ENCODE measurements at regions not wholly inside any gene's neighbourhood (a gene's known extent, or its start where the extent isn't known, plus 50 kb on each side); places are given as distances from the start of the nearest gene placed in this dataset.
"Not testable (repeated sequence)": the region's sequence is repeated elsewhere in the genome, so short reads cannot be mapped to it uniquely, and the experiment has no call there.

GRCh38 chr7:49669692-49670260 is 103.7 kb upstream of the VWC2 start:
- no peak for DNase-seq (ENCODE audit: low spot score)

GRCh38 chr7:49670991-49671390 is 102.4 kb upstream of the VWC2 start:
- DNase-seq (ENCODE audit: low spot score) = no peak

DNA sequence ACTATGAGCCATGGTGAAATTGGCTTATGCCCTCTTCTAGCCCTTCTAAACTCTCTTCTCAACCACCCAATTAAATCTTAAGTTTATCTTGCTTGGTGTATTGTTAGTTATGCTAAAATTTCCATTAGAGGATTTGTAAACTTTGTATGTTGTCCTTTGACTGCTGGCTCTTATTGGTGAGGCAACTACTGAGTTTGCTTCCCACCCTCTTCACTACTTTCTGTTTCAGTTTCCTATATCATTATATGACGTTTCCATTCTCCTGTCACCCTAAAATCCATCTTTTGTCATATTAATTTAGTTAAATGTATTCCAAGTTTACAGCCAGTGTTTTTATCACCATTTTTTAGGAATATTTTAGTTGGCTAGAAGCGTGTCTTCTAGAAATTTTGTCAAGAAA is 80.9 kb upstream of the VWC2 start:
- DNase-seq (ENCODE audit: low spot score) = peak; percentile 25

GRCh38 chr7:49695971-49696370 is 77.5 kb upstream of the VWC2 start:
- DNase-seq (ENCODE audit: low spot score) = no peak

- DNase-seq (ENCODE audit: low spot score) = no peak
These were observed 72.6 kb upstream of the VWC2 start for GRCh38 chr7:49700841-49701240.

- DNase-seq (ENCODE audit: low spot score) = no peak
These were observed 71.3 kb upstream of the VWC2 start for GRCh38 chr7:49702099-49702498.

DNA sequence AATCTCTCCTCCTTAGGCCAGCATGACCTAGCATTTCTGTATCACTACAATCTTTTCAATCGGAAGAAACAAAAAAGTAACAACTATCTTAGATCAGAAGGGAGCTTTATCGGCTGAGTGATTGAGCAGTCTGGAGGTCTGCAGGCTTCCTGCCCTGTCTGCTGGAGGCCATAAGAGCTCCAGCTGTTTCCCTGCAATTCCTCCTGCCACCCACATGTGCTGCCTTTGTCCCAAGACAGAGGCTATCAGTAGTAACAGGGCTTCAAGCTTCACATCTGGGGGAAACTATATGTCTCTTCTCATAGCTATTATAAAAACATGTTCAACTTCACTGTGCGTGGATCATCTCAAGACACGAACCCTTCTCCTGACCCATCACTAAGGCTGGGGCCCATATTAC is 70.1 kb upstream of the VWC2 start:
- no peak for DNase-seq (ENCODE audit: low spot score)

DNA sequence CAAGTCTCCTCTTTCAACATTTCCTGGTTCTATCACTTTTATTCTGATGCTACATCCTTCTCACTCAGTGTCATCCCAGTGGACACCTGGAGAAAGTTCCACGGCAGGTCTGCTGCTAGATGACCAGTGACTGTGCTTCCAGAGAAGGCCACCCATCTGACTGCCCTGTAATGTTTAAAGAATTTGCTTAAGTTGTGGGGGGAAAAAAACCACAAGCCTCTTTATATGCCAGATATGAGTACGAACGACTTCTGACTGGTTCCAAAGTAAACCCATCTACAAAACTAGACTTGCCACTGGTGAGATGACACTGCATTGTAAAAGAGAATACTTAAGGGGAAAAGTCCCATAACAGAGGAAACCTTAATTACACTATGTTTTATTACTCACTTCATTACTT is 69.6 kb upstream of the VWC2 start:
- no peak for DNase-seq (ENCODE audit: low spot score)

GRCh38 chr7:49706106-49706505 is 67.3 kb upstream of the VWC2 start:
- no peak for DNase-seq (ENCODE audit: low spot score)

DNA sequence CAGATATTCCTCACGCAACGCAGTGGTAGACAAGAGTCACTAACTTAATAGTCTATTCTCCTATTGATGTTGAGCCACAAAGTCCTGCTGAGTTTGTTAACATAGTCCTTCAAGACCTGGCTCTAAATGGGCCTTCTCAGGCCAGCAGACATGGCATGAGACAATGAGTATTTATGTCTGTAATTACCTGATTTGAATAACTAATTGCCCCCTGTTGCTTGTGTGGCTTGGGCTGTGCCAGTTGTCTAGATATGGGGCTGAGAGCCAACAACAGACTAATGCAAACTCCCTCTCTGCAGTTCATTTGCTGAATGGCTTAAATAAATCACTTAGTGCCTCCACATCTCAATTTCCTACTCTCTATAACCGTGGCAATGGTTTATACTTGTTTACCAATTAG is 65.5 kb upstream of the VWC2 start:
- DNase-seq (ENCODE audit: low spot score) = no peak

DNA sequence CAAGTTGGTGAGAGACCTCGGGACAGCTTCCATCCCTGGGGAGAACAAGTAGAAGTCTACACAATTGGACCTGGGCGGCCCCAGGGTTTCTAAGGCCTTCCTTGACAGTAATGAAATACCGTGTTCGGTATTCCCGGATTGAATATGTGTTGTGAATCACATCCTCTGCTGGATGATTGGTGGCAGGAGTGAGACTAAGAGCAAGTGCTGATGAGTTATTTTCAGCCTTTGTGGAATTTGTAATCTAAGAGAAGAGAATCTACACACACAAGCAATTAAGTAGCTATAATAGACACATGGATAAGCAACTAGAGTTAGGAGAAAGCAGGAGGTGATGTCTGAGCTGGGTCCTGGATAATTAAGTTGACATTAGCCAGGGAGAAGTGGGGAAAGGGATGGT is 64.8 kb upstream of the VWC2 start:
- DNase-seq (ENCODE audit: low spot score) = no peak

GRCh38 chr7:49711072-49711723 is 62.2 kb upstream of the VWC2 start:
- DNase-seq (ENCODE audit: low spot score) = not testable (repeated sequence)

GRCh38 chr7:49714182-49714581 is 59.3 kb upstream of the VWC2 start:
- no peak for DNase-seq (ENCODE audit: low spot score)

DNA sequence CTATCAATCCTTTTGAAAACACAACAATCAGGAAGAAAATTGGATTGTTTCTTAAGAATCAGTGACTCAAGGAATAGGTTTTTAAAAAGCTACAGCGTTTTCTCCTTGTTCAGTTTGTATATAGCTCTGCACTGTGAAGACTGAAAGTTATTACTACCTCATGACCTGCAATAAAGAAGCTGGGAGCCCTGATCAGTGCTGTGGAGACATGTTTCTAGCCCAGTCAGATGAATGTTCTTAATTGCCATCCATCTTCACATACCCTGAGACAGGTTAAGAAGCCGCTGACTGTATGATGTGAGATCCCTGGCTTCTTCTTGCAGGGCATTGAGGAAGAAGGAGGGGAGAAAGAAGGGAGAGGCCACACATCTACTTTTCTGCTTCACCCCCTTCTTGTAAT is 58.0 kb upstream of the VWC2 start:
- DNase-seq (ENCODE audit: low spot score) = no peak

- DNase-seq (ENCODE audit: low spot score) = no peak
These were observed 55.9 kb upstream of the VWC2 start for GRCh38 chr7:49717547-49717946.

DNA sequence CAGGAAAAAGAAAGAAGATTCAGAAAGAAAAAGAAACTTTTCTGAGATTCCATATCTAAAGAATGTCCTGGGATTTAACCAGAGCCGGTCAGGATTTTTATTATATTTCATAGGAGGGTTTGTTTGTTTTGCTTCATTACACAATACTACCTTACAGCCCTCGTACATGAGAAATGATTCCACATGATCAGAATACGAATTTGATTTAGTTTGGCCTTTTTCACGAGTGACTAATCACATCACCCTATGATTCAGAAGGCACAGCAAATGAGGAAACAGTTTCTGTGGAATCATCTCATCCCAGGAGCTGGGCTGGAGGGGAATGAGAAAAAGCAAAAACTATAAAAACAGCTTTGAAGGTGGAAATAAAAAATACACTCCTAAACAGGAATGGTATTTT is 54.7 kb upstream of the VWC2 start:
- DNase-seq (ENCODE audit: low spot score) = no peak

DNA sequence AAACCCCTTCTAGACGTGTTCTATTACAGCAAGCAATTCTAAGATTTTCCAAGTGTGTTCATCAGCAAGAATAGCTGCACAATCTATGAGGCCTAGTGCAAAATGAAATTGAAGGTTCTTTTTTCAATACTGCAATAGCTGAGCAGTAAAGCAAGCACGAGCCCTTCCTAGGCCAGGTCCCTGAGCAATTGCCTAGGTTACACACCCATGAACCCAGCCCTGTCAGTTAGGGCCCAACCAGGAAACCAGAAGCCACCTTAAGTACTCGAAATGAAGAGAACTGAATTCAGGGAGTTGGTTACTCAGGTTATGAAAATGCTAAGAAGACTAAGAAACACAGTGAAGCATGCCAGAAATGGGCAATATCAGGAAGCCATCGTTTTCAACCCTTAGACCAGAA is 52.0 kb upstream of the VWC2 start:
- no peak for DNase-seq (ENCODE audit: low spot score)

All from NAMALWA (cell line).